ENCODE measurements at regions not wholly inside any gene's neighbourhood (a gene's known extent, or its start where the extent isn't known, plus 50 kb on each side); places are given as distances from the start of the nearest gene placed in this dataset.

- no peaks in the 10 kb centered on the region for H3K27me3 Mint-ChIP-seq (ENCODE audit: unreplicated experiment)
- no peak for DNase-seq
- intact Hi-C loops (cut with micrococcal nuclease; ENCODE audit: unreplicated experiment) = no loop called here
- no peak for TF ChIP-seq CTCF (IDR thresholded peaks at IDR 0.05; ENCODE audit: unreplicated experiment)
- no peak overlapping the region for H3K4me3 Mint-ChIP-seq (ENCODE audit: low read depth, unreplicated experiment)
- peaks cover 22% of the 10 kb centered on the region for H3K4me1 Mint-ChIP-seq (ENCODE audit: low read depth, unreplicated experiment)
- no peak overlapping the region for H3K27ac Mint-ChIP-seq (ENCODE audit: unreplicated experiment)
- CTCF ChIA-PET = no interaction called here
- H3K36me3 Mint-ChIP-seq (ENCODE audit: insufficient read depth, unreplicated experiment) = no peaks in the 10 kb centered on the region
- BruUV-seq (replicated peaks) = no TSS peak
- no peaks in the 10 kb centered on the region for H3K9me3 Mint-ChIP-seq (ENCODE audit: low read depth, unreplicated experiment)
These were observed 245.2 kb upstream of the GULP1 start for GRCh38 chr2:188046437-188046836.

GRCh38 chr2:188047735-188048134 lies 243.9 kb upstream of the GULP1 start:
- Mint-ChIP-seq H3K4me1 (ENCODE audit: low read depth, unreplicated experiment) (peaks cover 15% of the 10 kb centered on the region), H3K27me3 (ENCODE audit: unreplicated experiment) (no peaks in the 10 kb centered on the region), H3K9me3 (ENCODE audit: low read depth, unreplicated experiment) (no peaks in the 10 kb centered on the region), H3K36me3 (ENCODE audit: insufficient read depth, unreplicated experiment) (no peaks in the 10 kb centered on the region), H3K4me3 (ENCODE audit: low read depth, unreplicated experiment) (no peak overlapping the region), H3K27ac (ENCODE audit: unreplicated experiment) (no peak overlapping the region)
- no peak for DNase-seq
- BruUV-seq (replicated peaks) = no TSS peak
- TF ChIP-seq CTCF (IDR thresholded peaks at IDR 0.05; ENCODE audit: unreplicated experiment) = no peak
- intact Hi-C loops (cut with micrococcal nuclease; ENCODE audit: unreplicated experiment) = no loop called here
- CTCF ChIA-PET = no interaction called here

- Mint-ChIP-seq H3K9me3 (ENCODE audit: low read depth, unreplicated experiment) (no peaks in the 10 kb centered on the region), H3K36me3 (ENCODE audit: insufficient read depth, unreplicated experiment) (no peaks in the 10 kb centered on the region), H3K4me1 (ENCODE audit: low read depth, unreplicated experiment) (peaks cover 11% of the 10 kb centered on the region), H3K27ac (ENCODE audit: unreplicated experiment) (no peak overlapping the region), H3K4me3 (ENCODE audit: low read depth, unreplicated experiment) (no peak overlapping the region), H3K27me3 (ENCODE audit: unreplicated experiment) (no peaks in the 10 kb centered on the region)
- TF ChIP-seq CTCF (IDR thresholded peaks at IDR 0.05; ENCODE audit: unreplicated experiment) = no peak
- intact Hi-C loops (cut with micrococcal nuclease; ENCODE audit: unreplicated experiment) = no loop called here
- DNase-seq = no peak
- no TSS peak for BruUV-seq (replicated peaks)
- CTCF ChIA-PET = interaction anchor here (0.8 to 0.9 kb wide), 2 partner anchors 25 to 79 kb away, joined by 3 read pairs; no protein-coding TSS in a partner anchor
These were observed 240.9 kb upstream of the GULP1 start for GRCh38 chr2:188050726-188051125.

- H3K4me3 Mint-ChIP-seq (ENCODE audit: low read depth, unreplicated experiment) = no peak overlapping the region
- no TSS peak for BruUV-seq (replicated peaks)
- H3K27me3 Mint-ChIP-seq (ENCODE audit: unreplicated experiment) = no peaks in the 10 kb centered on the region
- no peak for DNase-seq
- no peak for TF ChIP-seq CTCF (IDR thresholded peaks at IDR 0.05; ENCODE audit: unreplicated experiment)
- H3K9me3 Mint-ChIP-seq (ENCODE audit: low read depth, unreplicated experiment) = no peaks in the 10 kb centered on the region
- intact Hi-C loops (cut with micrococcal nuclease; ENCODE audit: unreplicated experiment) = no loop called here
- H3K4me1 Mint-ChIP-seq (ENCODE audit: low read depth, unreplicated experiment) = peaks cover 11% of the 10 kb centered on the region
- H3K27ac Mint-ChIP-seq (ENCODE audit: unreplicated experiment) = no peak overlapping the region
- H3K36me3 Mint-ChIP-seq (ENCODE audit: insufficient read depth, unreplicated experiment) = no peaks in the 10 kb centered on the region
- CTCF ChIA-PET = no interaction called here
These were observed 240.0 kb upstream of the GULP1 start for GRCh38 chr2:188051706-188052105.
